Glutamatergic neuron (in vitro differentiated cells): ENCODE measurements at regions not wholly inside any gene's neighbourhood (a gene's known extent, or its start where the extent isn't known, plus 50 kb on each side); places are given as distances from the start of the nearest gene placed in this dataset.

ENCODE experiments used
- DNase-seq: peaks from one replicate; pipeline ENCODE4 v3.0.0; 2022
- H3K27ac Mint-ChIP-seq: one replicate; pipeline ENCODE4 v1.8.0; 2020; ENCODE audit warnings: mild to moderate bottlenecking, mixed read lengths, inconsistent platforms; ENCODE audit not compliant: unreplicated experiment
- H3K27me3 Mint-ChIP-seq: one replicate; pipeline ENCODE4 v1.8.0; 2020; ENCODE audit warnings: mild to moderate bottlenecking, moderate library complexity, mixed read lengths, inconsistent platforms; ENCODE audit not compliant: unreplicated experiment
- H3K36me3 Mint-ChIP-seq: one replicate; pipeline ENCODE4 v1.8.0; 2020; ENCODE audit warnings: mild to moderate bottlenecking, mixed read lengths, inconsistent platforms; ENCODE audit not compliant: unreplicated experiment
- H3K4me1 Mint-ChIP-seq: one replicate; pipeline ENCODE4 v1.8.0; 2020; ENCODE audit warnings: mild to moderate bottlenecking, low read depth, mixed read lengths, inconsistent platforms; ENCODE audit not compliant: unreplicated experiment
- H3K4me3 Mint-ChIP-seq: one replicate; pipeline ENCODE4 v1.8.0; 2020; ENCODE audit warnings: mild to moderate bottlenecking, mixed read lengths, inconsistent platforms; ENCODE audit not compliant: unreplicated experiment
- H3K9me3 Mint-ChIP-seq: one replicate; pipeline ENCODE4 v1.8.0; 2020; ENCODE audit warnings: mild to moderate bottlenecking, moderate library complexity, mixed read lengths, inconsistent platforms; ENCODE audit not compliant: unreplicated experiment
- CTCF ChIP-seq: fragments of 200-600 bp; sonication (generic); IDR thresholded peaks from one replicate; pipeline ENCODE4 v1.5.0; 2021; ENCODE audit not compliant: partially characterized antibody, unreplicated experiment

GRCh38 chr14:85316701-85317410 is 213.1 kb upstream of the FLRT2 start:
- Mint-ChIP-seq H3K4me3 (no peak overlapping the region), H3K27me3 (no peaks in the 10 kb centered on the region), H3K27ac (no peak overlapping the region), H3K9me3 (no peaks in the 10 kb centered on the region), H3K4me1 (peaks cover 2% of the 10 kb centered on the region), H3K36me3 (no peaks in the 10 kb centered on the region)
- DNase-seq = no peak
- no peak for TF ChIP-seq CTCF

- DNase-seq = no peak
- no peak overlapping the region for H3K27ac Mint-ChIP-seq
- H3K4me3 Mint-ChIP-seq = no peak overlapping the region
- H3K27me3 Mint-ChIP-seq = no peaks in the 10 kb centered on the region
- H3K9me3 Mint-ChIP-seq = no peaks in the 10 kb centered on the region
- no peak for TF ChIP-seq CTCF
- H3K36me3 Mint-ChIP-seq = no peaks in the 10 kb centered on the region
- peaks cover 2% of the 10 kb centered on the region for H3K4me1 Mint-ChIP-seq
Measured at GRCh38 chr14:85317491-85318021, 212.4 kb upstream of the FLRT2 start.

- Mint-ChIP-seq H3K4me3 (no peak overlapping the region), H3K4me1 (peaks cover 5% of the 10 kb centered on the region), H3K27ac (no peak overlapping the region), H3K9me3 (no peaks in the 10 kb centered on the region), H3K27me3 (no peaks in the 10 kb centered on the region), H3K36me3 (no peaks in the 10 kb centered on the region)
- no peak for DNase-seq
- TF ChIP-seq CTCF = no peak
Measured at GRCh38 chr14:85319101-85319500, 210.8 kb upstream of the FLRT2 start.

GRCh38 chr14:85319998-85320630 is 209.8 kb upstream of the FLRT2 start:
- no peaks in the 10 kb centered on the region for H3K36me3 Mint-ChIP-seq
- DNase-seq = no peak

More at GRCh38 chr14:85319998-85320630, 209.8 kb upstream of the FLRT2 start:
- Mint-ChIP-seq H3K27ac (no peak overlapping the region), H3K4me1 (peaks cover 11% of the 10 kb centered on the region), H3K4me3 (no peak overlapping the region), H3K9me3 (peaks cover 2% of the 10 kb centered on the region), H3K27me3 (no peaks in the 10 kb centered on the region)
- TF ChIP-seq CTCF = no peak
